Transverse colon (tissue), 4 donors: ENCODE measurements at regions not wholly inside any gene's neighbourhood (a gene's known extent, or its start where the extent isn't known, plus 50 kb on each side); places are given as distances from the start of the nearest gene placed in this dataset.

ENCODE experiments used
- CTCF ChIP-seq, 5 experiments: fragments of 200-600 bp in 3 of 5; fragments of 450-650 bp in 2 of 5; sonication (generic) in 3 of 5; IDR thresholded peaks; 1 replicate in 2 of 5; 2 replicates in 3 of 5; pipeline ENCODE4 v1.5.1; 2016 to 2017; ENCODE audit warnings: antibody characterized with exemption in 5 of 5, inconsistent platforms in 3 of 5, mild to moderate bottlenecking in 2 of 5, moderate library complexity in 1 of 5
- EP300 ChIP-seq: sonication (generic); formaldehyde crosslinking; IDR thresholded peaks from one replicate; pipeline ENCODE4 v1.6.1; 2017; ENCODE audit warnings: antibody characterized with exemption, low read depth
- POLR2A ChIP-seq: fragments of 450-650 bp; IDR thresholded peaks from one replicate; pipeline ENCODE4 v1.6.1; 2016; ENCODE audit warnings: antibody characterized with exemption, mild to moderate bottlenecking, moderate library complexity
- POLR2AphosphoS5 ChIP-seq, 3 donors: sonication (generic); formaldehyde crosslinking; IDR thresholded peaks; one replicate each; pipeline ENCODE4 v1.6.1; 2016; ENCODE audit warnings: antibody characterized with exemption in 3 of 3

GRCh38 chr4:152126238-152126637, 365.4 kb upstream of the GATB start:
- no peak for TF ChIP-seq CTCF (IDR thresholded peaks at IDR 0.05)
- no peak for TF ChIP-seq POLR2A
- TF ChIP-seq POLR2AphosphoS5 (IDR thresholded peaks at IDR 0.05): no peak
- TF ChIP-seq EP300: no peak
